ENCODE measurements at regions not wholly inside any gene's neighbourhood (a gene's known extent, or its start where the extent isn't known, plus 50 kb on each side); places are given as distances from the start of the nearest gene placed in this dataset.

- TF ChIP-seq POLR2AphosphoS5 (IDR thresholded peaks at IDR 0.05; ENCODE audit: low read depth, low read length) (no peak), POLR2A (IDR thresholded peaks at IDR 0.05; ENCODE audit: low read depth, low read length) (no peak)
Observed at GRCh38 chr5:98463676-98464075, 309.8 kb upstream of the RGMB start.

Data from GM12892 (cell line).